ENCODE measurements at regions not wholly inside any gene's neighbourhood (a gene's known extent, or its start where the extent isn't known, plus 50 kb on each side); places are given as distances from the start of the nearest gene placed in this dataset.
"Not testable (repeated sequence)": the region's sequence is repeated elsewhere in the genome, so short reads cannot be mapped to it uniquely, and the experiment has no call there.

DNA sequence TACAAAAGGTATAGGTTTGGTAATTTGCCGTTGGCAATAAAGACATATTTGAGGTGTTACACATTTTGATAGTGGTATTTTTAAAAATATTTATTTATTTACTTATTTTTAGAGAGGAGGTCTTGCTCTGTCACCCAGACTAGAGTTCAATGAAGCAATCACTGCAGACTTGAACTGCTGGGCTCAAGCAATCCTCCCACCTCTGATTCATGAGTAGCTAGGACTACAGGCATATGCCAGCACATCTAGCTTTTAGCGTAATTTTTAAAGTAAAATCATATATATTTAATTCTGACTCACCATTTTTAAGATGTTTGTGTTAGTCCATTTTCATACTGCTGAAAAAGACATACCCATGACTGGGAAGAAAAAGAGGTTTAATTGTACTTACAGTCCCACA, 1974.3 kb downstream of the EFNA5 start:
- no peak for DNase-seq (ENCODE audit: low spot score)

GRCh38 chr5:105695941-105696340, 1974.8 kb downstream of the EFNA5 start:
- DNase-seq (ENCODE audit: low spot score): no peak

GRCh38 chr5:105689596-105689995, 1981.1 kb downstream of the EFNA5 start:
- DNase-seq (ENCODE audit: low spot score): no peak

DNA sequence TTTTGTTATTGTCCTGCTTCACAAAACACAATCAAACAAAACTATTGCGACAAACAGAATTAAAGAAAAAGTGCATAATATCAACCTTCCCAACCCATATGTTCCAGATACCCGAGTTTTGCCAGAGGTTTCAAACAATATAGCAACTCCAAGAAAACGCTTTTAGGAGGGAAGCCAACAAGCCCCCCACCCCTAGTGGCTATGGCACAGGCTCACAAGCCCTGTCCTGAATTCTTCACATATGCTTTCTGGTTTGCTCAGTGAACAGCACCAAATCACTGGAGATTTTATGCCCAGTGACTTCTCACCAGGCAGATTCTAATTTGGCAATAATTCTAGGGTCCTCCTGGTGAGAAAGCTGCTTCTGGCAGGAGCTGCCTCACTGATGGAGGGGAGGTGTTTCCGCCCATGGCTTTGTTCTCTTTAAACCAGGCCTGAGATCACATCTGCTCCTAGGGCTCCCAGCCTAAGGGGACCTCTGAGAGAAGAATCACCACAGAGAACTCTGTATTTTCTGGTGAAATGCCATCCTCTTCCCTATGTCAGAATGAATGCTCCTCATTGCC, 1982.4 kb downstream of the EFNA5 start:
- no peak for DNase-seq (ENCODE audit: low spot score)

- no peak for DNase-seq (ENCODE audit: low spot score)
Observed at GRCh38 chr5:105687493-105687892, 1983.2 kb downstream of the EFNA5 start.

- DNase-seq (ENCODE audit: low spot score): no peak
Observed at GRCh38 chr5:105685884-105686283, 1984.9 kb downstream of the EFNA5 start.

GRCh38 chr5:105684799-105685198, 1985.9 kb downstream of the EFNA5 start:
- DNase-seq (ENCODE audit: low spot score): no peak

DNA sequence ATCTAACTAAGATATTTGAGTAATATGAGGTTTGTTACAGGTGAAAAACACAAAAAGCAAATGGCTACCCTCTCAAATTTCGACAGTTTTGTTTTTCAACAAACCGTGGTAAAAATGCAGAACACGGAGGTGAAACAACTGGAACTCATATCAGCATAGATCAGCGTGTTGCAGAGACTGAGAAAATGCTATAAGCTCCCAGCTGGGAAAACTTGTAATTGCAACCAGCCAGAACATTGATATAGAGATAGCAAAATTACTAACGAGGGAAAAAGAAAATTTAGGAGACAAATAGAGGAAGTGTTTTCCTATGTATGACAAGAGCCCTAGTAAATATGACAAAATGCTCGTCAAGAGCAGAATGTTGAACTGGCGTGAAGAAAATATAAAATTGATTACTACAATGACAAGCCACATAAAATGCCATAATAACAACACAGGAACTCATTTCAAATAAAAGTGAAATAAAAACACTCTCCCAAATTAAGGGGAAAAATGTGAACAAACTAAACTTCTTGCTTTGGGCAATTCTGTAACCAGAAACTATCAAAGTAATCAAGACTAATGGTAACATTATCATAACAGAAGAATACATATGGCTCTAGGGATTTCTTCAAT, 1989.8 kb downstream of the EFNA5 start:
- DNase-seq (ENCODE audit: low spot score): no peak

DNA sequence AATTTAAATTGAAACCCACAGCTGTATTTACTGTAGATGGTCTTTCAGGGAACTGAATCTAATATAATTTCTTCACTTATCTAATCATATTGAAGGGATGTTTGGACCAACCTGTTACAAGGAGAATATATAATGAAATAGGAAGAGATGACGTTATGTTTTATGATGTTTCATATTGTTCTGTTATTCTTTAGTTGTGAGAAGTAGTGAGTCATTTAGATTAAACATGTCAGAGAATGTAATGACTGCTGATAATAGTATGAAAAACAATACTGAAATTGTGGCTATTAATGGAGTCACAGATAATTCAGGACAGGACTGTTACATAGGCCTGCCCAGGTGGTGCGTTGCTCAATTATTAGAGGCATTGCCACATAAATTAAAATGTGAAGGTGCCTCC, 1993.4 kb downstream of the EFNA5 start:
- DNase-seq (ENCODE audit: low spot score): no peak

GRCh38 chr5:105670596-105670995, 2000.1 kb downstream of the EFNA5 start:
- DNase-seq (ENCODE audit: low spot score): no peak

DNA sequence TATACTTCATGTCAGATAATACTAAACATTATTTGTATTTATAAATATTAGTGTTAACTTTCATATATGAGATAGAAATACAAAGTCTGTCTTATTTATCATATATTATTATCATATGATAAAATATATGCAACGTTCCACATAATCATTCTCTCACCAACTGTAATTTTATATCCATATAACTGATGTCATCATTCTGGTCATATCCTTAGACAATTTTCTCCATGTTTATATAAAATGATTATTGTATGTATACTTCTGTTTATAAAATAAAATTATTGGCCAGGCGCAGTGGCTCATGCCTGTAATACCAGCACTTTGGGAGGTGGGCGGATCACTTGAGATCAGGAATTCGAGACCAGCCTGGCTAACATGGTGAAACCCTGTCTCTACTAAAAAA, 2007.1 kb downstream of the EFNA5 start:
- no peak for DNase-seq (ENCODE audit: low spot score)

DNA sequence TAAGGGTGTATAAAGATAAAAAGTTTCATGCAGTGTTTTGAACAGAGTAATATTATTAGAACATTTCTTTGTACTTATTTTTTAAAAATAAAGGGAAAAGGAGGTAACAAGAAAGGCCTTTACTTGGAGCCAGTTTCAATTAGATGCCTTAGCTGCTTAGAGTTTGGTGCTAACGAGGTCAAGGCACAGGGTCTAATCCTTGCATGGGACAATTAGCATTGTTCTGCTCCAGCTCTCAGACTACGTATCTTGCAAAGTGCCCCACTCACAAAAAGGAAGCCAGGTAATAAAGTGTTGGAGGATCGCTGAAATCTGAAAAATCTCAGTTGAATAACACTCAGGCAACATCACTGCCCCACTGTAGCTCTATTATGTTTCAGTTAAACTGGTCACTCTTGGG, 2011.3 kb downstream of the EFNA5 start:
- DNase-seq (ENCODE audit: low spot score): no peak

DNA sequence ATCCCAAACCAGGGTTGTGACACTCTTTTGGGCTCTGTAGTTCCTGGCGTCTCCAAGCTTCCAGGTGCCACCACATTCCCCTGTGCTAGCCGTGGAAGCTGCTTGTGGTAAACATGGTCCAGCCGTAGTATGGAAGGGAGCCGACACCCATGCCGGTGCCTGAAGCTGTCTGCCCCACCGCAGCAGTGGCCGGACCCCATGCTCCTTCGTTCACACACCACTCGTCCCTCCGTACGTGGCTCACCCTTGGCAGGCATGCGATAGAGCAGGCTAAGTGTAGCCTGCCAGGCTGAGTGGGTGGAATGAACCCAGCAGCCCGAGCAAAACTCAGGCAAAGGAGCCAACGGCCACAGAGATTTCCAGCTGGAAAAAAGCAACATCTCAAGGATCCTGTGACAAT, 2030.4 kb downstream of the EFNA5 start:
- DNase-seq (ENCODE audit: low spot score): no peak

GRCh38 chr5:105639511-105639910, 2031.2 kb downstream of the EFNA5 start:
- no peak for DNase-seq (ENCODE audit: low spot score)

DNA sequence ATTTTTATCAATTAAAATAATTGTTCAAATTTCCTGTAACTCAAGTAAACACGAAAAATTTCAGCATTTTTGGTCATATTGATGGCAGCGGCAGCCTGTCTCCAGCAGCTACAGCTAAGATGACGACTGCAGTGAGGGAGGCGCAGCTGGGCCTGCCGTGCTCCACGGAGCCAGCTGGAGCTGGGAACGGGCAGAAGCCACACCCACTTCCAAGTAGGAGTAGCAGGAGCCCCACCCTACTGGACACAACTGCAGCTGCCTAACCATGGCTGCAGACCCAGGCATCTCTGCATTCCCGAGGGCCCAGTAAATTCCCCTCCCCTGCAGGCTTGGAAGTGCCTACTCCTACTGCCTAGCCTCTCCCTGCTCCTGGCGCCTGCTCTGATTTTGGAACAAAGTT, 2031.7 kb downstream of the EFNA5 start:
- DNase-seq (ENCODE audit: low spot score): no peak

GRCh38 chr5:105638437-105638836, 2032.3 kb downstream of the EFNA5 start:
- DNase-seq (ENCODE audit: low spot score): no peak

- no peak for DNase-seq (ENCODE audit: low spot score)
Observed at GRCh38 chr5:105632043-105632442, 2038.7 kb downstream of the EFNA5 start.

- DNase-seq (ENCODE audit: low spot score): no peak
Observed at GRCh38 chr5:105630803-105631202, 2039.9 kb downstream of the EFNA5 start.

DNA sequence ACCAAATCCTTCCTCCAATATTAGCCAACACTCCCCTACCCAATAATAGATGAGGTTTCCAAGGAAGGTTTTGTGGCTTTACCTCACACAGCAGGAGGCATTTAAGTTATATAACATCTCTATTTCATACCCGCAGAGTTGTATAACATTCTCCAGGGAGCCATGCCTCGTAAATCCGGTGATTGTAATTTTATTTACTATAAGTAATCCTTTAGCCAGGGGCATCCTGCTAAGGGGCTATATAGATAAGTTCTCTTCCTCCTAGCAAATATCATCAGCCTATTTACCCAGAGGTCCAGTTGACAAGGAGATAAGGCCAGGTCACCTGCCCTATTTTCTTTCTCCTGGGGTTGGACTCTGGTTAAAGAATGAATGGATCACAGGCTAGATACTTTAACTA, 2051.0 kb downstream of the EFNA5 start:
- no peak for DNase-seq (ENCODE audit: low spot score)

DNA sequence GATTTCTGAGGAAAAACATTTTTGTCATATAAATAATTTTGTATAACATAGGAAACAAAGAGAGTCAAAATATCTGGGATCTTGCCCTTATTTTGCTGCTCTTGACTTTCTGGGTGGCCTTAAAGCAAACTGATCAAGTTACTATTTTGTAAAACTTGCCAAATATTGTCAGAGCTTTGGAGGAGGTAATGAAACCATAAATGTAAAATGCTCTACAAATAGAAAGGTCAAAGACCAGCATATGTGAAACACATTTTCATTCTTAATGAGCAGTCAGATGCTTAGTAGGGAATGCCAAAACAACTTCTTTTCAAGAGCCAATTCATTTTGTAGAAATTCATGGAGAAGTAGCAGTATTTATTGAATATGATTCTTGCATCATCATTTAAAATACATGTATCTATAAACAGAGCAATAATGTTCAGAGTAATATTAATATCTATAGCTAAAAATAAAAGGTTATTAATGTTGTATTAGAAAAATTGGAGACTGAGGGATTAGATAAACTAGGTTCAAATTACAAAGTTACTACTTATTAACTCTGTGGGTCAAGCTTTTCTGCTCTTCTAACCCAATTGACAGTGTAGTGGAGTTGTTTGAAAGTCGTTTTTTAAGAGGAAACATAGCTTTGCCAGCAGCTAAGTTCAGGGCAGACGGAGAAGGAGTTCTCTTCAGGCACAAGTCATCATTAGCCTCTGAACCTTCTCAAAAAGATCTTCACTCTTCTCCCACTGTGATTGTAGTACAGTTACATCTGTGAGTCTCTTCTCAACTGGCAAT, 2053.1 kb downstream of the EFNA5 start:
- no peak for DNase-seq (ENCODE audit: low spot score)

DNA sequence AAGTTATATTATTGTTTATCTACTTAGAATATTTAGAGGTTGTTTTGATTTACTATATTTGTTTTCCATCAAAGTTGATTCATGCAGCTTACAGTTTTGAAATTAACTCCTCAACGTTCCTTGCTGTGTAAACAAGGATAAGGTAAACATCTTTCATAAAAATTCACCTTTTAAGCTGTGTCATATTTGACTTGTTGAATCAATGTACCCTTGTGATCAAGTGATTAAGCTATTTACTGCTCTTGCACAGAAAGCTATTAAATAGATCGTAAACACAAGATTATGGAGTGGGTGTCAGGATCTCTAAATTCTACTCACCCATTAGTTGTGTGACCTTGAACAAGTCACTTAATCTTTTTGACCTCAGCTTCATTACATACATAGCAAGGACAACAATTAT, 2054.0 kb upstream of the NUDT12 start:
- no peak for DNase-seq (ENCODE audit: low spot score)

DNA sequence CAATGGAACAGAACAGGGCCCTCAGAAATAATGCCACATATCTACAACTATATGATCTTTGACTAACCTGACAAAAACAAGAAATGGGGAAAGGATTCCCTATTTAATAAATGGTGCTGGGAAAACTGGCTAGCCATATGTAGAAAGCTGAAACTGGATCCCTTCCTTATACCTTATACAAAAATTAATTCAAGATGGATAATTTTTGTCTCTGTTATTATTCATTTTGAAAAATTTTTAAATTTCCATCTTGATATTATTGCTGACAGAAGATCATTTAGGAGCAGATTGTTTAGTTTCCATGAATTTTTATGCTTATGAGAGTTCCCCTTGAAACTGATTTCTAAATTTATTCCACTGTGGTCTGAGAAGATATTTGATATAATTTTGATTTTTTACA, 2039.8 kb upstream of the NUDT12 start:
- not testable (repeated sequence) for DNase-seq (ENCODE audit: low spot score)

GRCh38 chr5:105593011-105593760, 2030.6 kb upstream of the NUDT12 start:
- no peak for DNase-seq (ENCODE audit: low spot score)
